CD14-positive monocyte (primary cell): ENCODE measurements at regions not wholly inside any gene's neighbourhood (a gene's known extent, or its start where the extent isn't known, plus 50 kb on each side); places are given as distances from the start of the nearest gene placed in this dataset.

Experiments used
- DNase-seq, 3 donors: peaks; one replicate each; pipeline ENCODE4 v3.0.0-alpha.2; 2011 to 2022
- H2AFZ ChIP-seq: 2 replicates; pipeline ENCODE4 v1.6.0; 2012; ENCODE audit warnings: mild to moderate bottlenecking, low read depth, low read length, inconsistent platforms; ENCODE audit not compliant: insufficient read depth, poor library complexity, severe bottlenecking
- H3K27ac ChIP-seq, 2 donors: 1 replicate in 1 of 2; 2 replicates in 1 of 2; pipeline ENCODE4 v1.5.1; 2012 to 2013; ENCODE audit warnings: low read length in 2 of 2, control low read depth in 1 of 2, inconsistent platforms in 1 of 2, low read depth in 1 of 2, mild to moderate bottlenecking in 1 of 2
- H3K27me3 ChIP-seq, 2 donors: one replicate each; pipeline versions ENCODE4 v1.6.0 to v1.6.1; 2011 to 2013; ENCODE audit warnings: low read length in 2 of 2; ENCODE audit not compliant: control insufficient read depth in 2 of 2, insufficient read depth in 2 of 2
- H3K36me3 ChIP-seq, 2 donors: replicated peaks in 1 of 2; 1 replicate in 1 of 2; 2 replicates in 1 of 2; pipeline versions ENCODE4 v1.5.1 to v1.6.1; 2012 to 2013; ENCODE audit warnings: low read length in 2 of 2, control low read depth in 1 of 2, inconsistent platforms in 1 of 2, mild to moderate bottlenecking in 1 of 2; ENCODE audit not compliant: insufficient read depth in 2 of 2, control insufficient read depth in 1 of 2
- H3K4me1 ChIP-seq, 2 donors: 1 replicate in 1 of 2; 2 replicates in 1 of 2; pipeline versions ENCODE4 v1.5.1 to v1.6.1; 2012 to 2013; ENCODE audit warnings: low read length in 2 of 2, control low read depth in 1 of 2, inconsistent platforms in 1 of 2, mild to moderate bottlenecking in 1 of 2, moderate library complexity in 1 of 2; ENCODE audit not compliant: insufficient read depth in 2 of 2, control insufficient read depth in 1 of 2
- H3K4me2 ChIP-seq: replicated peaks from 2 replicates; pipeline ENCODE3; 2012; ENCODE audit warnings: low read length, moderate library complexity, mild to moderate bottlenecking; ENCODE audit not compliant: poor library complexity, severe bottlenecking; ENCODE audit errors: extremely low read depth
- H3K4me3 ChIP-seq, 3 experiments: fragments of 200-600 bp in 1 of 3; sonication (generic) in 1 of 3; replicated peaks in 1 of 3; 1 replicate in 2 of 3; 2 replicates in 1 of 3; pipeline ENCODE4 v1.5.1; 2011 to 2013; ENCODE audit warnings: low read length in 3 of 3, mild to moderate bottlenecking in 3 of 3, control low read depth in 2 of 3, low read depth in 2 of 3, inconsistent platforms in 1 of 3, moderate library complexity in 1 of 3
- H3K79me2 ChIP-seq: 2 replicates; pipeline ENCODE4 v1.6.0; 2012; ENCODE audit warnings: mild to moderate bottlenecking, control low read depth, inconsistent platforms, low read length, moderate library complexity; ENCODE audit not compliant: insufficient read depth
- H3K9ac ChIP-seq: 2 replicates; pipeline ENCODE4 v1.6.0; 2017; ENCODE audit warnings: low read length, mild to moderate bottlenecking; ENCODE audit not compliant: insufficient read depth, poor library complexity, severe bottlenecking
- H3K9me3 ChIP-seq, 2 donors: replicated peaks in 1 of 2; 1 replicate in 1 of 2; 2 replicates in 1 of 2; pipeline versions ENCODE4 v1.5.1 to v1.6.1; 2012 to 2013; ENCODE audit warnings: low read length in 2 of 2, control low read depth in 1 of 2; ENCODE audit not compliant: control insufficient read depth in 1 of 2, insufficient read depth in 1 of 2
- H4K20me1 ChIP-seq: 2 replicates; pipeline ENCODE4 v1.6.0; 2012; ENCODE audit warnings: mild to moderate bottlenecking, low read length, control low read depth, moderate library complexity; ENCODE audit not compliant: insufficient read depth
- H3K27ac Mint-ChIP-seq, 7 donors: one replicate each; pipeline ENCODE4 v1.8.0; 2020; ENCODE audit warnings: mild to moderate bottlenecking in 7 of 7, mixed read lengths in 7 of 7, moderate library complexity in 6 of 7, inconsistent platforms in 2 of 7
- H3K27me3 Mint-ChIP-seq, 3 donors: one replicate each; pipeline ENCODE4 v1.8.0; 2021 to 2022; ENCODE audit warnings: low read depth in 3 of 3, mild to moderate bottlenecking in 3 of 3, mixed read lengths in 3 of 3, moderate library complexity in 3 of 3, inconsistent platforms in 1 of 3
- H3K36me3 Mint-ChIP-seq, 2 donors: one replicate each; pipeline ENCODE4 v1.8.0; 2020; ENCODE audit warnings: mixed read lengths in 2 of 2, inconsistent platforms in 1 of 2, mild to moderate bottlenecking in 1 of 2
- H3K4me1 Mint-ChIP-seq: one replicate; pipeline ENCODE4 v1.8.0; 2020; ENCODE audit warnings: mild to moderate bottlenecking, mixed read lengths
- H3K4me3 Mint-ChIP-seq, 2 donors: one replicate each; pipeline ENCODE4 v1.8.0; 2020; ENCODE audit warnings: mild to moderate bottlenecking in 2 of 2, mixed read lengths in 2 of 2, moderate library complexity in 1 of 2
- H3K9me3 Mint-ChIP-seq, 7 donors: one replicate each; pipeline ENCODE4 v1.8.0; 2020 to 2022; ENCODE audit warnings: mixed read lengths in 7 of 7, mild to moderate bottlenecking in 6 of 7, moderate library complexity in 6 of 7, inconsistent platforms in 2 of 7
- CTCF ChIP-seq: fragments of 200-600 bp; IDR thresholded peaks from one replicate; pipeline ENCODE4 v1.8.0; 2022; ENCODE audit warnings: antibody characterized with exemption, mild to moderate bottlenecking
- WGBS: methylation state at CpG from one replicate; pipeline ENCODE4 v1.1.5; 2013; ENCODE audit warnings: missing lambda C conversion rate; ENCODE audit not compliant: insufficient coverage; 5-methylcytosine and 5-hydroxymethylcytosine counted together
- intact Hi-C, 2 donors: fragments of 100-400 bp; cut with micrococcal nuclease; formaldehyde crosslinking; loops; one replicate each; pipeline versions ENCODE4 v1.15.0 to v1.15.1; 2023

GRCh38 chr4:54167508-54167907 lies 61.6 kb upstream of the PDGFRA start:
- H3K79me2 ChIP-seq, result no peaks in the 10 kb centered on the region
- Mint-ChIP-seq H3K4me3 (no peak overlapping the region), H3K36me3 (no peaks in the 10 kb centered on the region), H3K4me1 (peaks cover 6% of the 10 kb centered on the region), H3K27me3 (peaks cover 3 to 8% (median 7%) of the 10 kb centered on the region in 3 donors), H3K9me3 (peaks cover 0 to 2% (median 0%) of the 10 kb centered on the region in 7 donors), H3K27ac (no peak overlapping the region)
- no peaks in the 10 kb centered on the region for H4K20me1 ChIP-seq
- H2AFZ ChIP-seq, result no peak overlapping the region
- no peak for TF ChIP-seq CTCF
- H3K4me3 ChIP-seq, result no peak overlapping the region
- no peaks in the 10 kb centered on the region for H3K36me3 ChIP-seq
- H3K4me1 ChIP-seq, result no peaks in the 10 kb centered on the region
- no peak overlapping the region for H3K4me2 ChIP-seq
- no peak for DNase-seq
- intact Hi-C loops, result no loop called here
- no peaks in the 10 kb centered on the region for H3K9me3 ChIP-seq
- no peak overlapping the region for H3K9ac ChIP-seq
- H3K27ac ChIP-seq, result no peak overlapping the region
- no CpG with 5 or more reads among the region's 3 CpGs for WGBS
- no peaks in the 10 kb centered on the region for H3K27me3 ChIP-seq

GRCh38 chr4:54169176-54169575 lies 59.9 kb upstream of the PDGFRA start:
- Histone ChIP-seq H3K4me3 (no peak overlapping the region), H3K79me2 (no peaks in the 10 kb centered on the region), H3K27me3 (no peaks in the 10 kb centered on the region), H3K27ac (no peak overlapping the region), H3K4me2 (no peak overlapping the region), H4K20me1 (no peaks in the 10 kb centered on the region), H3K4me1 (no peaks in the 10 kb centered on the region), H3K36me3 (no peaks in the 10 kb centered on the region), H3K9me3 (no peaks in the 10 kb centered on the region), H3K9ac (no peak overlapping the region), H2AFZ (no peak overlapping the region)
- Mint-ChIP-seq H3K27me3 (peaks cover 3 to 10% (median 8%) of the 10 kb centered on the region in 3 donors), H3K36me3 (no peaks in the 10 kb centered on the region), H3K27ac (no peak overlapping the region), H3K4me3 (no peak overlapping the region), H3K4me1 (peaks cover 9% of the 10 kb centered on the region), H3K9me3 (peaks cover 0 to 2% (median 0%) of the 10 kb centered on the region in 7 donors)
- no peak for TF ChIP-seq CTCF
- intact Hi-C loops, result no loop called here
- WGBS, result 36% methylated on average over 2 of the region's 2 CpGs
- DNase-seq, result no peak
